ENCODE measurements at regions not wholly inside any gene's neighbourhood (a gene's known extent, or its start where the extent isn't known, plus 50 kb on each side); places are given as distances from the start of the nearest gene placed in this dataset.

DNA sequence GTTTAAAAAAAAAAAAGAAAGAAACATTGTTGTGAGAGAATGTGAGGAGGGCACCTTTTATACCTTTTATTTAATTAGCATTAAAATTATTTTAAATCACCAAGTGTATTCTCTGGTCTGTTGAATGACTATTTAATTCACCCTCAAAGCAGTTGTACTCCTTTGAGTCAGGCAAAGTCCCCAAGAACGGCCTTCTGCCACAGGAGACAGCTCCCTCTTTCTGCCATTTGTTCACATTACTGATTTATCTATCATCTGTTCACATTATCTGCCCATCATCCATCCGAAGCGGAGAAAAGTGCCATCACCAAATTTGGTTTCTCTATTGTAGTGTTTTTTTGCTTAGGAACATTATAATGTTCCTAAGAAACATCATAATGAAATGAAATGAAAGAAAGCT lies 240.7 kb upstream of the DPP10 start:
- Histone ChIP-seq H3K4me3 (replicated peaks; ENCODE audit: low read depth, low read length) (no peak overlapping the region), H3K36me3 (ENCODE audit: control insufficient read depth, insufficient read depth, low read length) (no peaks in the 10 kb centered on the region), H3K27me3 (replicated peaks; ENCODE audit: control insufficient read depth, insufficient read depth, low read length) (no peaks in the 10 kb centered on the region)
- TF ChIP-seq, protein P1, sequence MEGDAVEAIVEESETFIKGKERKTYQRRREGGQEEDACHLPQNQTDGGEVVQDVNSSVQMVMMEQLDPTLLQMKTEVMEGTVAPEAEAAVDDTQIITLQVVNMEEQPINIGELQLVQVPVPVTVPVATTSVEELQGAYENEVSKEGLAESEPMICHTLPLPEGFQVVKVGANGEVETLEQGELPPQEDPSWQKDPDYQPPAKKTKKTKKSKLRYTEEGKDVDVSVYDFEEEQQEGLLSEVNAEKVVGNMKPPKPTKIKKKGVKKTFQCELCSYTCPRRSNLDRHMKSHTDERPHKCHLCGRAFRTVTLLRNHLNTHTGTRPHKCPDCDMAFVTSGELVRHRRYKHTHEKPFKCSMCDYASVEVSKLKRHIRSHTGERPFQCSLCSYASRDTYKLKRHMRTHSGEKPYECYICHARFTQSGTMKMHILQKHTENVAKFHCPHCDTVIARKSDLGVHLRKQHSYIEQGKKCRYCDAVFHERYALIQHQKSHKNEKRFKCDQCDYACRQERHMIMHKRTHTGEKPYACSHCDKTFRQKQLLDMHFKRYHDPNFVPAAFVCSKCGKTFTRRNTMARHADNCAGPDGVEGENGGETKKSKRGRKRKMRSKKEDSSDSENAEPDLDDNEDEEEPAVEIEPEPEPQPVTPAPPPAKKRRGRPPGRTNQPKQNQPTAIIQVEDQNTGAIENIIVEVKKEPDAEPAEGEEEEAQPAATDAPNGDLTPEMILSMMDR (IDR thresholded peaks at IDR 0.05; ENCODE audit: insufficient read depth, low read length, poor library complexity, severe bottlenecking), result peak; percentile 12
- no peak for DNase-seq (ENCODE audit: extremely low read depth, insufficient read length)

DNA sequence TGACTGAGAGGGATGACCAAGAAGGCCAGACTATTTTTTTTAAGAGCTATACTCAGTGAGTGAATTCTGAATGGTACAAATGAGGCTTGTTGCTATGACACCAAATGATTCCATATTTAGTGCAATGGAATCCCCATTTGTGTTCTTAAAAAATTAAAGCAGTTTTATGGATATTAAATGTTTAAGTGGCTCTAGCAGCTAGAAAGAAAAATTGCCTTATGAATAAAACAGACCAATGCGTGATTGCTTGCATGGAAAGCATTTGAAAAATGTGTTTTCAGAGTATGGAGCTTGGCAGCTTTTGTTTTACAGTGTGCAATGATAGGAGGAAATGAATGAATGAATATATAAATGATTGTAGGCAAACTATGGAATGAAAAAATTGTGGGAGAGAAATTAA lies 238.8 kb upstream of the DPP10 start:
- TF ChIP-seq, protein P1 (IDR thresholded peaks at IDR 0.05; ENCODE audit: insufficient read depth, low read length, poor library complexity, severe bottlenecking), result no peak
- no peaks in the 10 kb centered on the region for H3K36me3 ChIP-seq (ENCODE audit: control insufficient read depth, insufficient read depth, low read length)
- DNase-seq (ENCODE audit: extremely low read depth, insufficient read length), result no peak

DNA sequence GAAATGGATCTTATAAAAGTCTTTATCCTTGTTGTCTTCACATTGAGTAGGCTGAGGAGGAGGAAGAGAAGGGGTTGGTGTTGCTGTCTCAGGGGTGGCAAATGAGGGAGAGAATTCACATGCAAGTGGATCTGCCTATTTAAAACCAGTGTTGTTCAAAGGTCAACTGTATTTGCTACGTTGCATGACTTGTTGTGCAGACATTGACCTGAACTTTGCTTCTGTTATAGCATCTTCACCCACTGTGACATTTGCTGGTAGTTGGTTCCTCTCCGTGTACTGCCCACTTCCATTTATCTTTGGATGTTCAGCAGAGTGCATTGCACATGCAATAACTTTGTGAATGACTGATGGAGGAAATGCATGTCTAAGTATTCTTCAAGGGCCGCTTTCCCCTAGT lies 228.6 kb upstream of the DPP10 start:
- TF ChIP-seq, protein P1 (IDR thresholded peaks at IDR 0.05; ENCODE audit: insufficient read depth, low read length, poor library complexity, severe bottlenecking), result no peak

More for the DNA sequence above, 238.8 kb upstream of the DPP10 start:
- Histone ChIP-seq H3K27me3 (replicated peaks; ENCODE audit: control insufficient read depth, insufficient read depth, low read length) (no peaks in the 10 kb centered on the region), H3K4me3 (replicated peaks; ENCODE audit: low read depth, low read length) (no peak overlapping the region)

DNA sequence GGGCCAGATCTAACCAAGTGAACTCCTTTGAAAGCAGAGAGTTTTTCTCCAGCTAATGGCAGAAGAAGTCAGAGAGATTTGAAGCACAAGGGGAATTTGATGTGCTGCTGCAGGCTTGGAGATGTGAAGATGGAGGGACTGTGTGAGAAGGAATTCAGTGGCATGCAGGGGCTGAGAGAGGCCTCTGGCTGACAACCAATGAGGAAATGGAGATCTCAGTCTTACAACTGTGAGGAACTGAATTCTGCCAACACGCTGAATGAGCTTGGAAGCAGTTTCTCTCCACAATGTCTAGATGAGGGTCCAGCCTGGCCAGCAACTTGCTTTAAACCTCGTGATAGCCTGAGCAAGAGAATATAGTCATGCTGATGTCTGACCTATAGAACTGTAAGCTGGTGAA lies 224.1 kb upstream of the DPP10 start:
- no peak overlapping the region for H3K4me3 ChIP-seq (replicated peaks; ENCODE audit: low read depth, low read length)
- no peaks in the 10 kb centered on the region; the same call in 1 of the 2 replicates for H3K27me3 ChIP-seq (replicated peaks; ENCODE audit: control insufficient read depth, insufficient read depth, low read length)
- no peak for DNase-seq (ENCODE audit: extremely low read depth, insufficient read length)
- TF ChIP-seq, protein P1 (IDR thresholded peaks at IDR 0.05; ENCODE audit: insufficient read depth, low read length, poor library complexity, severe bottlenecking), result no peak
- no peaks in the 10 kb centered on the region for H3K36me3 ChIP-seq (ENCODE audit: control insufficient read depth, insufficient read depth, low read length)

More for the DNA sequence above, 228.6 kb upstream of the DPP10 start:
- Histone ChIP-seq H3K4me3 (replicated peaks; ENCODE audit: low read depth, low read length) (no peak overlapping the region), H3K27me3 (replicated peaks; ENCODE audit: control insufficient read depth, insufficient read depth, low read length) (no peaks in the 10 kb centered on the region; the same call in 1 of the 2 replicates), H3K36me3 (ENCODE audit: control insufficient read depth, insufficient read depth, low read length) (no peaks in the 10 kb centered on the region)
- no peak for DNase-seq (ENCODE audit: extremely low read depth, insufficient read length)

DNA sequence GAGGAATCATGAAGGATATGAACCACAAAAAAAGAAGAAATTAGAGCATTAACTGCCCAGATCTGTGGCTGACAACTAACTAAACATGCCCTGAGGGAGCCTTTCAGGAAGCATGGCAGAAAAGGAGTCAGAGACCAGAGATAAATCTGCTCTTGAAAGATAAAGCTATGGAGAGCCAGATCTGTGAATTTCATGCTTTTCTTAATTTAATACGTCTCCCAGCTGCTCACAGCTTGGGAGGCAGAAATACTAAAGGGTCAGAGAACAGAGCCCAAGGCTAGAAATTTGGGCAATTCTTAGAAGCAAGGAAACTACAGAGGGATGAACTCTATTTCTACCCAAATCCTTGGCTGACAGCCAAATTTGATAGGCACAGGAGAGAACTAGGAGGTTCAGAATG lies 223.0 kb upstream of the DPP10 start:
- TF ChIP-seq, protein P1 (IDR thresholded peaks at IDR 0.05; ENCODE audit: insufficient read depth, low read length, poor library complexity, severe bottlenecking), result no peak
- no peak for DNase-seq (ENCODE audit: extremely low read depth, insufficient read length)
- no peaks in the 10 kb centered on the region for H3K36me3 ChIP-seq (ENCODE audit: control insufficient read depth, insufficient read depth, low read length)
- no peaks in the 10 kb centered on the region; the same call in 1 of the 2 replicates for H3K27me3 ChIP-seq (replicated peaks; ENCODE audit: control insufficient read depth, insufficient read depth, low read length)
- no peak overlapping the region for H3K4me3 ChIP-seq (replicated peaks; ENCODE audit: low read depth, low read length)

DNA sequence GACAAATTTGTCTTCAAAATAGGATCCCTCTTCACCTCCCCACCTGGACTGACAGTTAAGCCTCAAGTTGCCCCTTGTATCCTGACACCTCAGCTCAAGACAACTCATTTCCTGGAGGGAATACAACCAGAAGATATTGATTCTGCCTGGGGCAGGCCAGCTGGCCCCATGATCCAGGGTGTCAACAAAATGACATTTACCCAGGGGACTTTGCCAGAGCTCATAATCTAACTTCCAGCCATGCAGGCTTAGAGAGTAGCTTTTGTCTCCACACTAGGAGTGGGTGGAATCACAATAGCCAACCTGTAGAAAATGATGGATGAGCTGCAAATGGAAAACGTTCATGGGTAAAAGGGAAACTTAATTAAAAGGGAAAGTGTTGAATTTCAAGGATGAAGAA lies 220.1 kb upstream of the DPP10 start:
- Histone ChIP-seq H3K4me3 (replicated peaks; ENCODE audit: low read depth, low read length) (no peak overlapping the region), H3K36me3 (ENCODE audit: control insufficient read depth, insufficient read depth, low read length) (no peaks in the 10 kb centered on the region), H3K27me3 (replicated peaks; ENCODE audit: control insufficient read depth, insufficient read depth, low read length) (no peaks in the 10 kb centered on the region; the same call in 1 of the 2 replicates)
- DNase-seq (ENCODE audit: extremely low read depth, insufficient read length), result no peak
- TF ChIP-seq, protein P1 (IDR thresholded peaks at IDR 0.05; ENCODE audit: insufficient read depth, low read length, poor library complexity, severe bottlenecking), result no peak

Data from GM06990 (cell line).